Upper lobe of left lung (tissue), 4 donors: ENCODE measurements at regions not wholly inside any gene's neighbourhood (a gene's known extent, or its start where the extent isn't known, plus 50 kb on each side); places are given as distances from the start of the nearest gene placed in this dataset.

Experiments used
- CTCF ChIP-seq, 6 experiments: fragments of 450-650 bp in 4 of 6; fragments of 200-600 bp in 2 of 6; sonication (generic) in 2 of 6; IDR thresholded peaks; one replicate each; pipeline ENCODE4 v1.5.1; 2016 to 2019; ENCODE audit warnings: antibody characterized with exemption in 6 of 6
- POLR2AphosphoS5 ChIP-seq, 2 donors: sonication (generic); formaldehyde crosslinking; IDR thresholded peaks; one replicate each; pipeline ENCODE4 v1.5.1; 2017; ENCODE audit warnings: antibody characterized with exemption in 2 of 2

DNA sequence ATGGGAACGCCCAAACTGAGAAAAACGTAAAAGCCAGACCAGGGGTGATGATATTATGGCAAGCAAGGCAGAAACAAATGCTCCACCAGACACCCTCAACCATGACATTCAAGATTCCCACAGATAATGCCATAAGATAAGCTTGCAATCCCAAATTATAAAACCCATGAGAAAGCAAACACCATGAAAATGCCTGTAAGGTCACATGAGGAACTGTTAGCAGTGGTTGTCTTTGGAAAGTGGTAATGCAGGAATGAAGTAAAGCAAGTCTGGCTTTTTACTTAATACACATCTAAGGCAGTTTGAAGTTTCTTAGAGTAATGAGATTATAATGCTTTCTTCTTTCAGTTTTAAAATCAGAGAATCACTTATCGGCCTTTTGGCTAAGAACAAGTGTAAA, 111.0 kb downstream of the MN1 start:
- no peak for TF ChIP-seq CTCF (IDR thresholded peaks at IDR 0.05)
- TF ChIP-seq POLR2AphosphoS5 (IDR thresholded peaks at IDR 0.05) = no peak
